GM12874 (cell line): ENCODE measurements at regions not wholly inside any gene's neighbourhood (a gene's known extent, or its start where the extent isn't known, plus 50 kb on each side); places are given as distances from the start of the nearest gene placed in this dataset.

Experiments used
- CTCF ChIP-seq: IDR thresholded peaks from 2 replicates; pipeline ENCODE4 v1.5.1; 2011; ENCODE audit warnings: low read depth, mild to moderate bottlenecking, control low read depth, low read length, moderate library complexity; ENCODE audit not compliant: insufficient read depth

- no peak for TF ChIP-seq CTCF
These were observed 404.9 kb downstream of the NXPE2 start for GRCh38 chr11:115083144-115083806.

GRCh38 chr11:115084231-115084630 lies 405.9 kb downstream of the NXPE2 start:
- no peak for TF ChIP-seq CTCF

GRCh38 chr11:115085461-115086210 lies 407.3 kb downstream of the NXPE2 start:
- TF ChIP-seq CTCF: no peak

- no peak for TF ChIP-seq CTCF
These were observed 409.5 kb downstream of the NXPE2 start for GRCh38 chr11:115087791-115088190.

GRCh38 chr11:115092516-115092915 lies 411.7 kb downstream of the CADM1 start:
- no peak for TF ChIP-seq CTCF

- no peak for TF ChIP-seq CTCF
These were observed 406.3 kb downstream of the CADM1 start for GRCh38 chr11:115097796-115098408.

GRCh38 chr11:115100706-115101105 lies 403.5 kb downstream of the CADM1 start:
- no peak for TF ChIP-seq CTCF
